ENCODE measurements at regions not wholly inside any gene's neighbourhood (a gene's known extent, or its start where the extent isn't known, plus 50 kb on each side); places are given as distances from the start of the nearest gene placed in this dataset.
"Not testable (repeated sequence)": the region's sequence is repeated elsewhere in the genome, so short reads cannot be mapped to it uniquely, and the experiment has no call there.

- DNase-seq = no peak
Observed at GRCh38 chrX:26851981-26852380, 611.2 kb downstream of the PPP4R3C start.

GRCh38 chrX:26848511-26848910 lies 614.6 kb downstream of the PPP4R3C start:
- DNase-seq = no peak

GRCh38 chrX:26845056-26845455 lies 618.1 kb downstream of the PPP4R3C start:
- no peak for DNase-seq

- DNase-seq = no peak
Observed at GRCh38 chrX:26822448-26822847, 606.5 kb downstream of the MAGEB5 start.

GRCh38 chrX:26789751-26790150 lies 573.8 kb downstream of the MAGEB5 start:
- DNase-seq = no peak

GRCh38 chrX:26788402-26788998 lies 572.5 kb downstream of the MAGEB5 start:
- DNase-seq = no peak

DNA sequence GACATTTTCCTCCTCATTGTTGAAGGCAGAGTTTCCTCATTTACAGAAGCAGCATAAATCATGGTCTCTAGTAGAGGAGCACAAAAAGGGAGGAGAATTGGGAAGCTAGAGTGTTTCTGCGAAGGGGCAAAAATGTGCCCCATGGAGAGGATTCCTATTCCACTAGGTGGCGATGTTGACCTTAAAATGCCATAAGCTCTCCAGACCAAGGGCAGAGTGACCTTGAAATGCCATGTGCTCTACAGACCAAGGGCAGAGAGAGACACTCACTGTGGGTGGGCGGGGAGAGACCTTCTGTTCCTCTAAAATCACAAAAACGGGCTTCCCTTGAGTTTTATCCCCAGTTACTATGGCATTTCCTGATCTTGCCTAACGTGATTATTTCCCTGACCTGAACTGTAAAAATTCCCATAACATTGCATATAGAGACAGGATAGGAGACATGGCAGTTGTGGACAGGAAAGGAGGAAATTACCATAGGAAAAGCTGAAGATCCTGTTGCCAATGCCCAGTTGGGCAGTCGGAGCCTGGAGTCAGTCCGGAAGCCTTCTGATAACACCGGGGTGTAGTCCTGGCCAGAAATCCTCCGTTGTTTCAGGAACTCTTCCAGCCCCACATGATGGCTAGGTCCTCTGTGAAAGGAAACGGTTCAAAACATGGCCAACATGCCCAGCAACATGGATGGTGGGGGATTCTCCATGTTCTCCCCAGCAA lies 567.7 kb downstream of the MAGEB5 start:
- no peak for DNase-seq

DNA sequence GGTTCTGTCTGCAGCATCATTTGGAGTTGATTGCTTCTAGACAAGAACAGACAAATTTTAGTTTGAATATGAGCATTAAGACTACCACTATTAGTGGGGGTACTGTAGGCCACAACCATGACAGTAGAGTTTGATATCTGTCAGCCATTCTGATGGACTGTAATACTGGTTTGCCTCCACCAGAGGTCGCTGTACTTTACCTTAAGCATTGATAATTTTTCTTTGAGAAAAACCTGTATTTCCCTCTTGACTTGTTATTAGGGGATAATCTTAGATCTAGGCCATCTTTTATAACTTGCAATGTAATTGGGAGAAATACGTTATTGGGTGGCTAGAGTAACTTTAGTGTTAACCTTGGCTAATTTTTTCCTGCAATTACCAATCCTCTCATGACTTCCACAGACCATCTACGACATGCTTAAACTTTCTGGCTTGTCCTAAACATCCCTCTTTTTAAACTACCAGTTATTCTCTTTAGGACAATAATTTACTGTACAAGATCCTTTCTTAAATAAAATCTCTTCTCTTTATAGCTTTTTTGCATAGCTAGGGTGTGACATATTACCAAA lies 562.4 kb downstream of the MAGEB5 start:
- no peak for DNase-seq

GRCh38 chrX:26762253-26762652 lies 546.3 kb downstream of the MAGEB5 start:
- no peak for DNase-seq

DNA sequence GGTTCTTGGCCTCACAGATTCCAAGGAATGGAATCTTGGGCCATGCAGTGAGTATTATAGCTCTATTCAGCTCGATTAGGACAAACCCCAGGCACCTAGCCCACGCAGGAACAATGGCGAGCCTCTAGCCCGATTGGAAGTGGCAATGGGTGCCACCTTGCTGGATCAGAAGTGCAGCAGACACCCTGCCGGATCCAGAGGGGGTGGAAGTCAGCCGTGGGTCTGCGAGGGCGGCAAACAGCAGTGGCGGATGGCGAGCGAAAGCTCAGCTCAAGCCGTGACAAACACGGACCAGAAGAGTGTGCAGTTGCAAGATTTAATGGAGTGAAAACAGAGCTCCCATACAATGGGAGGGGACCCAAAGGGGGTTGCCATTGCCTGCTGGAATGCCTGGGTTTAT lies 539.8 kb downstream of the MAGEB5 start:
- not testable (repeated sequence) for DNase-seq

DNA sequence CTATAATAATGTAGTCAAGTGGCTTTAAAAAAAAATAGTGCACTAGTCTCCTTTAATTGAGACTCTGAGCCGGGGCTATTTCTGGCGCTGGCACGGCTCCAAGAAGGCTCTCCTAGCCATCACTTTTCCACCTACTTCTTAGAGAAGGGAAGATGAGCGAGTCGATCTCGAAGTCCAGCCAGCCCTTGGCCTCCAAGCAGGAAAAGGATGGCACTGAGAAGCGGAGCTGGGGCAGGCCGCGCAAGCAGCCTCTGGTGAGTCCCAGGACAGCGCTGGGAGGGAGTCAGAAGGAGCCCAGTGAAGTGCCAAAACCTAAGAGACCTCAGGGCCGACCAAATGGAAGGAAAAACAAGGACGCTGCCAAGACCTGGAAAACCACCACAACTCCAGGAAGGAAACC lies 531.9 kb downstream of the MAGEB5 start:
- no peak for DNase-seq

DNA sequence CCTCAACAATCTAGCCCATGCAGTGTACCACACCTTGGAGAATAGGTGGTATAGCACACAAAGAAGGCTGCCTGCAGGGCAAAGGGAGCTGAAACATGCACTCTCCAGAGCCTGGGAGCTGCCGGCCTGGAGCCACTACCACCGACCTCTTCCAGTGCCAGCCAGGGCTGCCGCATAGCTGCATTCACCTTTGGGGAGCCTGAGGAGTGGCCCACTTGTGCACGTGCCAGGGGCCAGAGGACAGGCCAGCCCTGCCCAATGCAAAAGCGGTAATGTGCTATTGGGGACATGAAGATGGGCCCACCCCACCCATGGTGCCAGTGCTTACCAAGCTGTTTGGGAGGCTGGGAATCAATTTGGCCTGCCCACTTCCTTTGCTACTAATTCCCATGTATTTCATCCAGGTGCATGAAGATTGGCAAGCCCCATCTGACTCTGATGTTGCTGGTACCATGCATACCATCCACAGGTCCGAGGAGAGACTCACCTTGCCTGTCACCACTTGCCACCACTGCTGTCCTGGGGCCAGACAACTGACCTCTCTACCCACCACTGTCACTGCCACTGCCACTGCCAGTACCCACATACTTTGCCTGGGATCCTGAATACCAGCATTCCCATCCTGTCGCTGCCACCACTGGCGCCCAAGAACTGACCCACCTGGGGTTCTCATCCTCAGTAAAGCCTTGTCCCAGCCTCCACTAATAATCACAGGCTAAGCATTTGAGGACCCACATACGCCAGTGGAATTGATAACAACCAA lies 506.9 kb downstream of the MAGEB5 start:
- no peak for DNase-seq

DNA sequence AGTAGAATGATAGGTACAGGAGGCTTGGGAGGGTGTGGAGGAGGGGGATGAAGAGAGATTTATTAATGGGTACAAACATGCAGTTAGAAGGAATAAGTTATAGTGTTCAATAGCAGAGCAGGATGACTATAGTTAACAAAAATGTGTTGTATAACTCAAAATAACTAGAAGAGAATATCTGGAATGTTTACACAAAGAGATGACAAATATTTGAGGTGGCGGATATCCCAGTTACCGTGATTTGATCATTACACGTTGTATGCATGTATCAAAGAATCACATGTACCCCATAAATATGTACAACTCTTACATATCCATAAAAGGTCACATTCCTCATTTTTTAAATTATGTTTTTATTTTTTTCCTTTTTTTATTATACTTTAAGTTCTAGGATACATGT lies 456.6 kb downstream of the MAGEB5 start:
- no peak for DNase-seq

DNA sequence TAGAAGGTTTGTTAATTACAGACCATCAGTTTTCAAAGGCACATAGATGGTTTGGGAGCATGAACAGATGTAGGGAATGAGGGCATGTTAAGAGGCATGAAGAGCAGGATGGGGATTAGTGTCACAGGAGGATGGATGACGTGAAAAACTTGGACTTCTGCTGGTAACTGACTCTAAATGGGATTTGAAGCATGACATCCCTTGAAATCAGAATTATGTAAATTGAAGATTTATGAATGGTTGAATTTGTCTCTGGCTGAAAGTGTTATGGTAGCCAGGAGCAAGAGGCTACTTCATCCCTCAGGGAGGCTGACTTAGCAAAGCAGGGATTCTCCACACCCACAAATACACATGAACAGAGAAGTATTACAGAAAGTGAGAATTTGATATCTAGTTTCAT lies 454.6 kb downstream of the MAGEB5 start:
- no peak for DNase-seq

- no peak for DNase-seq
Observed at GRCh38 chrX:26664919-26665318, 448.9 kb downstream of the MAGEB5 start.

GRCh38 chrX:26653050-26653449 lies 437.1 kb downstream of the MAGEB5 start:
- no peak for DNase-seq

- no peak for DNase-seq
Observed at GRCh38 chrX:26651755-26652154, 435.8 kb downstream of the MAGEB5 start.

DNA sequence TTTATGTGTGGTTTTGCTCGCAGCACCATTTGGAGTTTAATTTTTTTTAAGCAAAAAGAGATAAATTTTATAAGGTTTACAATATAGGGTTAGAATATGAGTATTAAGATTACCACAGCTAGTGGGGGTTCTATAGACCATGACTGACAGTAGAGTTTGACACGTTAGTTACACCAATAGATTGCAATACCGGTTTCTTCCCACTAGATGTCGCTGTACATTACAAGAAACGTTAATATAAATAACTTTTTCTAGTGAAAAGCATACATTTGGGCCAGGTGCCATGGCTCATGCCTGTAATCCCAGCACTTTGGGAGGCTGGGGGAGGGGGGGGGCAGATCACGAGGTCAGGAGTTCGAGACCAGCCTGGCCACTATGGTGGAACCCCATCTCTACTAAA lies 433.6 kb downstream of the MAGEB5 start:
- no peak for DNase-seq

- no peak for DNase-seq
Observed at GRCh38 chrX:26631385-26631784, 415.4 kb downstream of the MAGEB5 start.

- DNase-seq = no peak
Observed at GRCh38 chrX:26613956-26614355, 398.0 kb downstream of the MAGEB5 start.

GRCh38 chrX:26606971-26607370 lies 391.0 kb downstream of the MAGEB5 start:
- no peak for DNase-seq

- no peak for DNase-seq
Observed at GRCh38 chrX:26597981-26598380, 382.0 kb downstream of the MAGEB5 start.

DNA sequence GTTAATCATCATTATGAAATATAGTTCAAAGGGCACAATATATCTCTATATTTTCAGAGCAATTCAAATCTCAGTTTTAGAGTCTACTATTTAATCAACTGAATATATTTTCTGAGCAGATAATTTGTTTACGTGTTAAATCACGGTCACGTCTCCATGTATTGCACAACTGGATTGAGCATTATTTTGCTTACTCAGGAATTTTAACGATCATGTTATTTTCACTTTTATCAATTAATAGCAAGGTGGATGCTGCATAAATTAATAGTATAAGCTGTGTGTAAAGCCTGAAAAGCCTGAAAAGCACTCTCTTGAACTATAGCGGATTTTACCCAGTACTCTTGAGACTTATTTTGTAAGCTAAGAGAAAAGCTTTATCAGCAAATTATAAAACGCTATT lies 374.9 kb downstream of the MAGEB5 start:
- DNase-seq = no peak

- DNase-seq = no peak
Observed at GRCh38 chrX:26586570-26586969, 370.6 kb downstream of the MAGEB5 start.

Measured in activated CD8-positive, alpha-beta memory T cell treated with anti-CD3 and anti-CD28 coated beads for 24 hours (primary cell).